WTC11 (cell line): ENCODE measurements at regions not wholly inside any gene's neighbourhood (a gene's known extent, or its start where the extent isn't known, plus 50 kb on each side); places are given as distances from the start of the nearest gene placed in this dataset.

Source experiments
- ATAC-seq: fragments of 200-7000 bp; cut with Tn5 transposase; 2 replicates; pipeline ENCODE4 v1.10.0; 2021; ENCODE audit warnings: mild to moderate bottlenecking, moderate library complexity
- CTCF ChIA-PET: fragments of 300-600 bp; sonication (Branson Sonifier 250); formaldehyde crosslinking; loops from one replicate; lab custom pipeline; 2021; ENCODE audit warnings: antibody characterized with exemption; lab: Charles Lee
- POLR2A ChIA-PET: fragments of 350-600 bp; sonication (Branson Sonifier 250); formaldehyde crosslinking; loops from one replicate; lab custom pipeline; 2021; ENCODE audit warnings: antibody characterized with exemption; lab: Charles Lee
- DNase-seq: peaks from one replicate; pipeline ENCODE4 v3.0.0; 2021; ENCODE audit warnings: low spot score
- H3K27ac Mint-ChIP-seq: 2 replicates; pipeline ENCODE4 v1.8.0; 2021; ENCODE audit warnings: mixed read lengths
- H3K27me3 Mint-ChIP-seq: 2 replicates; pipeline ENCODE4 v1.8.0; 2021; ENCODE audit warnings: low read depth, mild to moderate bottlenecking, moderate library complexity, mixed read lengths
- H3K36me3 Mint-ChIP-seq: 2 replicates; pipeline ENCODE4 v1.8.0; 2021; ENCODE audit warnings: mixed read lengths
- H3K4me1 Mint-ChIP-seq: 2 replicates; pipeline ENCODE4 v1.8.0; 2022; ENCODE audit warnings: mixed read lengths
- H3K4me3 Mint-ChIP-seq: 2 replicates; pipeline ENCODE4 v1.8.0; 2021; ENCODE audit warnings: mild to moderate bottlenecking, moderate library complexity, mixed read lengths
- H3K9me3 Mint-ChIP-seq: 2 replicates; pipeline ENCODE4 v1.8.0; 2021; ENCODE audit warnings: mixed read lengths
- ATF1 ChIP-seq: sonication (generic); formaldehyde crosslinking; IDR thresholded peaks from 2 replicates; pipeline ENCODE4 v1.8.1; 2023; ENCODE audit warnings: mild to moderate bottlenecking, moderate library complexity, missing genetic modification reagents
- ESRRA ChIP-seq: sonication (generic); formaldehyde crosslinking; IDR thresholded peaks from 2 replicates; pipeline ENCODE4 v1.8.1; 2022; ENCODE audit warnings: mild to moderate bottlenecking, missing genetic modification reagents, borderline replicate concordance
- FOXK1 ChIP-seq: sonication (generic); formaldehyde crosslinking; IDR thresholded peaks from 2 replicates; pipeline ENCODE4 v1.8.0; 2022; ENCODE audit warnings: mild to moderate bottlenecking, moderate library complexity, missing genetic modification reagents
- FOXP1 ChIP-seq: sonication (generic); formaldehyde crosslinking; IDR thresholded peaks from 2 replicates; pipeline ENCODE4 v1.8.0; 2022; ENCODE audit warnings: missing genetic modification reagents, mild to moderate bottlenecking, moderate library complexity, borderline replicate concordance
- GABPB1 ChIP-seq: sonication (generic); formaldehyde crosslinking; IDR thresholded peaks from 2 replicates; pipeline ENCODE4 v1.8.1; 2023; ENCODE audit warnings: mild to moderate bottlenecking, missing genetic modification reagents
- IRF2 ChIP-seq: sonication (generic); formaldehyde crosslinking; IDR thresholded peaks from 2 replicates; pipeline ENCODE4 v1.8.0; 2022; ENCODE audit warnings: low read depth, missing genetic modification reagents, borderline replicate concordance
- NFYB ChIP-seq: sonication (generic); formaldehyde crosslinking; conservative IDR thresholded peaks from 2 replicates; pipeline ENCODE4 v1.8.0; 2022; ENCODE audit warnings: low read depth, missing genetic modification reagents
- NR2C2 ChIP-seq: sonication (generic); formaldehyde crosslinking; IDR thresholded peaks from 2 replicates; pipeline ENCODE4 v1.8.0; 2022; ENCODE audit warnings: mild to moderate bottlenecking, missing genetic modification reagents
- RELA ChIP-seq: sonication (generic); formaldehyde crosslinking; IDR thresholded peaks from 2 replicates; pipeline ENCODE4 v1.8.1; 2022; ENCODE audit warnings: missing genetic modification reagents, mild to moderate bottlenecking, borderline replicate concordance
- TCF7 ChIP-seq: sonication (generic); formaldehyde crosslinking; IDR thresholded peaks from 2 replicates; pipeline ENCODE4 v1.8.0; 2022; ENCODE audit warnings: mild to moderate bottlenecking, low read depth, missing genetic modification reagents, moderate library complexity
- TEAD1 ChIP-seq: sonication (generic); formaldehyde crosslinking; IDR thresholded peaks from 2 replicates; pipeline ENCODE4 v1.8.0; 2022; ENCODE audit warnings: mild to moderate bottlenecking, missing genetic modification reagents
- ZNF232 ChIP-seq: sonication (generic); formaldehyde crosslinking; IDR thresholded peaks from 2 replicates; pipeline ENCODE4 v1.8.0; 2022; ENCODE audit warnings: mild to moderate bottlenecking, missing genetic modification reagents
- ZNF263 ChIP-seq: sonication (generic); formaldehyde crosslinking; IDR thresholded peaks from 2 replicates; pipeline ENCODE4 v1.8.1; 2022; ENCODE audit warnings: low read depth, mild to moderate bottlenecking, moderate library complexity, missing genetic modification reagents
- TF ChIP-seq, protein P1 (sequence below): sonication (generic); formaldehyde crosslinking; IDR thresholded peaks from 2 replicates; pipeline ENCODE4 v1.8.1; 2023; ENCODE audit warnings: mild to moderate bottlenecking, missing genetic modification reagents, borderline replicate concordance
- TF ChIP-seq, protein P2 (sequence below): sonication (generic); formaldehyde crosslinking; IDR thresholded peaks from 2 replicates; pipeline ENCODE4 v1.8.1; 2022; ENCODE audit warnings: low read depth, mild to moderate bottlenecking, moderate library complexity, missing genetic modification reagents, borderline replicate concordance
- TF ChIP-seq, protein P3 (sequence below): fragments of 250-450 bp; sonication (Bioruptor Pico); conservative IDR thresholded peaks from 2 replicates; pipeline ENCODE4 v1.9.0; 2021; ENCODE audit warnings: mild to moderate bottlenecking
- TF ChIP-seq, protein P4 (sequence below): sonication (generic); formaldehyde crosslinking; IDR thresholded peaks from 2 replicates; pipeline ENCODE4 v1.8.1; 2022; ENCODE audit warnings: mild to moderate bottlenecking, moderate library complexity, missing genetic modification reagents
- TF ChIP-seq, protein P5 (sequence below): fragments of 250-450 bp; sonication (Bioruptor Pico); IDR thresholded peaks from 2 replicates; pipeline ENCODE4 v1.9.0; 2021; ENCODE audit warnings: mild to moderate bottlenecking
- TF ChIP-seq, protein P6 (sequence below): sonication (generic); formaldehyde crosslinking; IDR thresholded peaks from 2 replicates; pipeline ENCODE4 v1.8.0; 2022; ENCODE audit warnings: mild to moderate bottlenecking, missing genetic modification reagents
- TF ChIP-seq, protein P7 (sequence below): sonication (generic); formaldehyde crosslinking; IDR thresholded peaks from 2 replicates; pipeline ENCODE4 v1.8.1; 2022; ENCODE audit warnings: mild to moderate bottlenecking, missing genetic modification reagents, moderate library complexity, borderline replicate concordance

DNA sequence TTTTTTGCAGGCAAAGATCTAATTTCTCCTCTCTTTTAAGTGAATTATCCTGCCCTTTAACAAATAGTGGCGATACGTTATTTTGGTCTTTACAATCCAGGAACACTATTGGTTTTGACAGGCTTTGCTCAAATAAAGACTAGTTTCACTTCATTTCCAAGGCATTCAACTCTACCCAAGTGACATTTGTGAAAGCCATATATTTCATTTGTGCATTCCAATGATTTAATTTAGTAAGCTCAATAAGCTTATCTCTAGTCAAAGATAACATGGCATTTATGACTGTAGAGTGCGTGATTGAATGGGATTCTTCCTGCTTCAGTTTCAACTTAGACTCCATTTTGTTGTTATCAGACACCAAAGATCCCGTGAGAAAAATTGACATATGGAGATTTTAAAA, 959.8 kb downstream of the ADGRL3 start (continued):
- TF ChIP-seq, protein P1, sequence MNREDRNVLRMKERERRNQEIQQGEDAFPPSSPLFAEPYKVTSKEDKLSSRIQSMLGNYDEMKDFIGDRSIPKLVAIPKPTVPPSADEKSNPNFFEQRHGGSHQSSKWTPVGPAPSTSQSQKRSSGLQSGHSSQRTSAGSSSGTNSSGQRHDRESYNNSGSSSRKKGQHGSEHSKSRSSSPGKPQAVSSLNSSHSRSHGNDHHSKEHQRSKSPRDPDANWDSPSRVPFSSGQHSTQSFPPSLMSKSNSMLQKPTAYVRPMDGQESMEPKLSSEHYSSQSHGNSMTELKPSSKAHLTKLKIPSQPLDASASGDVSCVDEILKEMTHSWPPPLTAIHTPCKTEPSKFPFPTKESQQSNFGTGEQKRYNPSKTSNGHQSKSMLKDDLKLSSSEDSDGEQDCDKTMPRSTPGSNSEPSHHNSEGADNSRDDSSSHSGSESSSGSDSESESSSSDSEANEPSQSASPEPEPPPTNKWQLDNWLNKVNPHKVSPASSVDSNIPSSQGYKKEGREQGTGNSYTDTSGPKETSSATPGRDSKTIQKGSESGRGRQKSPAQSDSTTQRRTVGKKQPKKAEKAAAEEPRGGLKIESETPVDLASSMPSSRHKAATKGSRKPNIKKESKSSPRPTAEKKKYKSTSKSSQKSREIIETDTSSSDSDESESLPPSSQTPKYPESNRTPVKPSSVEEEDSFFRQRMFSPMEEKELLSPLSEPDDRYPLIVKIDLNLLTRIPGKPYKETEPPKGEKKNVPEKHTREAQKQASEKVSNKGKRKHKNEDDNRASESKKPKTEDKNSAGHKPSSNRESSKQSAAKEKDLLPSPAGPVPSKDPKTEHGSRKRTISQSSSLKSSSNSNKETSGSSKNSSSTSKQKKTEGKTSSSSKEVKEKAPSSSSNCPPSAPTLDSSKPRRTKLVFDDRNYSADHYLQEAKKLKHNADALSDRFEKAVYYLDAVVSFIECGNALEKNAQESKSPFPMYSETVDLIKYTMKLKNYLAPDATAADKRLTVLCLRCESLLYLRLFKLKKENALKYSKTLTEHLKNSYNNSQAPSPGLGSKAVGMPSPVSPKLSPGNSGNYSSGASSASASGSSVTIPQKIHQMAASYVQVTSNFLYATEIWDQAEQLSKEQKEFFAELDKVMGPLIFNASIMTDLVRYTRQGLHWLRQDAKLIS (CRISPR knock-in tag): no peak
- no peak for TF ChIP-seq FOXK1
- TF ChIP-seq, protein P2, sequence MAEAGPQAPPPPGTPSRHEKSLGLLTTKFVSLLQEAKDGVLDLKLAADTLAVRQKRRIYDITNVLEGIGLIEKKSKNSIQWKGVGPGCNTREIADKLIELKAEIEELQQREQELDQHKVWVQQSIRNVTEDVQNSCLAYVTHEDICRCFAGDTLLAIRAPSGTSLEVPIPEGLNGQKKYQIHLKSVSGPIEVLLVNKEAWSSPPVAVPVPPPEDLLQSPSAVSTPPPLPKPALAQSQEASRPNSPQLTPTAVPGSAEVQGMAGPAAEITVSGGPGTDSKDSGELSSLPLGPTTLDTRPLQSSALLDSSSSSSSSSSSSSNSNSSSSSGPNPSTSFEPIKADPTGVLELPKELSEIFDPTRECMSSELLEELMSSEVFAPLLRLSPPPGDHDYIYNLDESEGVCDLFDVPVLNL (CRISPR knock-in tag): no peak
- TF ChIP-seq, protein P3, sequence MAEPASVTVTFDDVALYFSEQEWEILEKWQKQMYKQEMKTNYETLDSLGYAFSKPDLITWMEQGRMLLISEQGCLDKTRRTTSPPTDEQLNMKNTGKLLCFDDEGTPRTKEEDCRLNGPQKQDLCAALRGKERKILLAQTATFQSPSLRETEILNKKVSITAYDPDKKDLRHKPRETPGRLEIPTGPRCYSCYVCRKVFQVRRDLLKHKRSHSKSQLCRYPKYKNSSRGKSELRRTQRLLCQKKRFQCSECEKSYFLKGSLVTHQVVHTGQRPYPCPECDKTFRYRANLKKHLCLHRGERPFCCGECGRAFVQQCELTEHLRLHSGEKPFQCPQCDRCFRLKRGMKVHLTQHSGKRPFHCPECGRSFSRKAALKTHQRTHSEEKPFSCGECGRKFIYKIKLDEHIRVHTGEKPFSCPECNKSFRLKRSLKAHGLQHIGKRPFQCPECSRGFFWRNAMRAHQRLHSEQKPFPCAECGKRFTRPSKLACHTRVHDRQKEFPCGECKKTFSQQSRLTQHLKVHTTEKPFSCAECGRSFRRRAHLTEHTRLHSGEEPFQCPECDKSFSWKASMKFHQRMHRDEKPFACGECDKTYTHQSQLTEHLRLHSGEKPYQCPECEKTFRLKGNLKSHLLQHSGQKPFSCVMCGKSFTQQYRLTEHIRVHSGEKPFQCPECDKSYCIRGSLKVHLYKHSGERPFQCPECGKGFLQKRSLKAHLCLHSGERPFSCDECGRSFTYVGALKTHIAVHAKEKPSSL: no peak
- no peak for TF ChIP-seq IRF2 (CRISPR knock-in tag)
- TF ChIP-seq, all 79 proteins: peak for 0

DNA sequence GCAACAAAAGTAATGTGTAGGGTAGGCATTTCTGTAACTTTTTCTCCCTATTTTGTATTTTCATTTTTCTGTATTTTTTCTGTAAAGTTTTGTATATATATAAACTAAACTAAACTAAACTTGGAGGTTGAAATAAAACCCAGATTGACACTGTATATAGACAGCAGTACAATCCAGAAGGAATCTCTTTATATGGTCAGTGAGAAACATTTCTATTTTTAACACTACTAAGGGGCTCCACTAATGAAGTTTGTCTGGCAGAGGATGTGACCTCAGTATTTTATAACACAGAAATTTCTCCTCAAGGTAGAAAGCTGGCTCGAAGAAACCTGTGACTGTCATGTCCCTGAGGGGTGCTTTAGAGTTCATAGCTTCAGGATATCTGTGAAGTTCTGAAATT, 959.2 kb downstream of the ADGRL3 start:
- Mint-ChIP-seq H3K27ac (no peak overlapping the region), H3K4me3 (no peak overlapping the region), H3K27me3 (no peaks in the 10 kb centered on the region), H3K4me1 (peaks cover under 1% of the 10 kb centered on the region; the same call in 1 of the 2 replicates), H3K9me3 (peaks cover 27% of the 10 kb centered on the region), H3K36me3 (peaks cover 3% of the 10 kb centered on the region)
- no peak for TF ChIP-seq FOXK1
- no peak for TF ChIP-seq GABPB1
- TF ChIP-seq RELA (CRISPR knock-in tag): no peak
- TF ChIP-seq TCF7 (CRISPR knock-in tag): no peak
- TF ChIP-seq, protein P4, sequence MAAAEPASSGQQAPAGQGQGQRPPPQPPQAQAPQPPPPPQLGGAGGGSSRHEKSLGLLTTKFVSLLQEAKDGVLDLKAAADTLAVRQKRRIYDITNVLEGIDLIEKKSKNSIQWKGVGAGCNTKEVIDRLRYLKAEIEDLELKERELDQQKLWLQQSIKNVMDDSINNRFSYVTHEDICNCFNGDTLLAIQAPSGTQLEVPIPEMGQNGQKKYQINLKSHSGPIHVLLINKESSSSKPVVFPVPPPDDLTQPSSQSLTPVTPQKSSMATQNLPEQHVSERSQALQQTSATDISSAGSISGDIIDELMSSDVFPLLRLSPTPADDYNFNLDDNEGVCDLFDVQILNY (CRISPR knock-in tag): no peak
- ChIA-PET CTCF (no interaction called here), POLR2A (no interaction called here)
- no peak for ATAC-seq
- no peak for DNase-seq

DNA sequence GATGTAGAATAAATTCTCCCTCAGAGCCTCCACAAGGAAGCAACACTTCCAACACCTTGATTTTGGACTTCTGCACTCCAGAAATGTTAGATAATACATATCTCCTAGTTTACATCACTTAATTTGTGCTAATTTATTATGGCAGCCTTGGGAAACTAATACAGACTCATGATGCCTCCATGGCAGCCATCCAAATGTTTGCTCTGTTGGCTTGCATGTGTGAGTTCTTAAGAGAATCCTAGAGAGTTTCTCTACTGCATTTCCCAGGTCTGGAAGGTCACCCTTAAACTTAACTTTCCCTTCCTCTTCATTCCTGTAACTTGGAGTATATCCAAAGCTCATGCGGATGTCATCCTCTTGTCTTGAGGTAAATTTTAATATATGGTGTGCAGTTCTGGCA, 956.1 kb downstream of the ADGRL3 start:
- Mint-ChIP-seq H3K27ac (no peak overlapping the region), H3K4me1 (no peaks in the 10 kb centered on the region), H3K4me3 (no peak overlapping the region), H3K27me3 (no peaks in the 10 kb centered on the region), H3K36me3 (no peaks in the 10 kb centered on the region), H3K9me3 (peaks cover 15% of the 10 kb centered on the region)
- no peak for ATAC-seq
- ChIA-PET POLR2A (no interaction called here), CTCF (no interaction called here)
- no peak for DNase-seq
- TF ChIP-seq NFYB (CRISPR knock-in tag) (no peak), ZNF232 (no peak), ESRRA (CRISPR knock-in tag) (no peak), ATF1 (no peak), NR2C2 (CRISPR knock-in tag) (no peak), TEAD1 (CRISPR knock-in tag) (no peak), ZNF263 (CRISPR knock-in tag) (no peak), RELA (CRISPR knock-in tag) (no peak), FOXP1 (CRISPR knock-in tag) (no peak)
- TF ChIP-seq, protein P5, sequence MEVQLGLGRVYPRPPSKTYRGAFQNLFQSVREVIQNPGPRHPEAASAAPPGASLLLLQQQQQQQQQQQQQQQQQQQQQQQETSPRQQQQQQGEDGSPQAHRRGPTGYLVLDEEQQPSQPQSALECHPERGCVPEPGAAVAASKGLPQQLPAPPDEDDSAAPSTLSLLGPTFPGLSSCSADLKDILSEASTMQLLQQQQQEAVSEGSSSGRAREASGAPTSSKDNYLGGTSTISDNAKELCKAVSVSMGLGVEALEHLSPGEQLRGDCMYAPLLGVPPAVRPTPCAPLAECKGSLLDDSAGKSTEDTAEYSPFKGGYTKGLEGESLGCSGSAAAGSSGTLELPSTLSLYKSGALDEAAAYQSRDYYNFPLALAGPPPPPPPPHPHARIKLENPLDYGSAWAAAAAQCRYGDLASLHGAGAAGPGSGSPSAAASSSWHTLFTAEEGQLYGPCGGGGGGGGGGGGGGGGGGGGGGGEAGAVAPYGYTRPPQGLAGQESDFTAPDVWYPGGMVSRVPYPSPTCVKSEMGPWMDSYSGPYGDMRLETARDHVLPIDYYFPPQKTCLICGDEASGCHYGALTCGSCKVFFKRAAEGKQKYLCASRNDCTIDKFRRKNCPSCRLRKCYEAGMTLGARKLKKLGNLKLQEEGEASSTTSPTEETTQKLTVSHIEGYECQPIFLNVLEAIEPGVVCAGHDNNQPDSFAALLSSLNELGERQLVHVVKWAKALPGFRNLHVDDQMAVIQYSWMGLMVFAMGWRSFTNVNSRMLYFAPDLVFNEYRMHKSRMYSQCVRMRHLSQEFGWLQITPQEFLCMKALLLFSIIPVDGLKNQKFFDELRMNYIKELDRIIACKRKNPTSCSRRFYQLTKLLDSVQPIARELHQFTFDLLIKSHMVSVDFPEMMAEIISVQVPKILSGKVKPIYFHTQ (CRISPR knock-in tag): no peak
- TF ChIP-seq, protein P6, sequence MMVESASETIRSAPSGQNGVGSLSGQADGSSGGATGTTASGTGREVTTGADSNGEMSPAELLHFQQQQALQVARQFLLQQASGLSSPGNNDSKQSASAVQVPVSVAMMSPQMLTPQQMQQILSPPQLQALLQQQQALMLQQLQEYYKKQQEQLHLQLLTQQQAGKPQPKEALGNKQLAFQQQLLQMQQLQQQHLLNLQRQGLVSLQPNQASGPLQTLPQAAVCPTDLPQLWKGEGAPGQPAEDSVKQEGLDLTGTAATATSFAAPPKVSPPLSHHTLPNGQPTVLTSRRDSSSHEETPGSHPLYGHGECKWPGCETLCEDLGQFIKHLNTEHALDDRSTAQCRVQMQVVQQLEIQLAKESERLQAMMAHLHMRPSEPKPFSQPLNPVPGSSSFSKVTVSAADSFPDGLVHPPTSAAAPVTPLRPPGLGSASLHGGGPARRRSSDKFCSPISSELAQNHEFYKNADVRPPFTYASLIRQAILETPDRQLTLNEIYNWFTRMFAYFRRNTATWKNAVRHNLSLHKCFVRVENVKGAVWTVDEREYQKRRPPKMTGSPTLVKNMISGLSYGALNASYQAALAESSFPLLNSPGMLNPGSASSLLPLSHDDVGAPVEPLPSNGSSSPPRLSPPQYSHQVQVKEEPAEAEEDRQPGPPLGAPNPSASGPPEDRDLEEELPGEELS (CRISPR knock-in tag): no peak
- TF ChIP-seq, protein P7, sequence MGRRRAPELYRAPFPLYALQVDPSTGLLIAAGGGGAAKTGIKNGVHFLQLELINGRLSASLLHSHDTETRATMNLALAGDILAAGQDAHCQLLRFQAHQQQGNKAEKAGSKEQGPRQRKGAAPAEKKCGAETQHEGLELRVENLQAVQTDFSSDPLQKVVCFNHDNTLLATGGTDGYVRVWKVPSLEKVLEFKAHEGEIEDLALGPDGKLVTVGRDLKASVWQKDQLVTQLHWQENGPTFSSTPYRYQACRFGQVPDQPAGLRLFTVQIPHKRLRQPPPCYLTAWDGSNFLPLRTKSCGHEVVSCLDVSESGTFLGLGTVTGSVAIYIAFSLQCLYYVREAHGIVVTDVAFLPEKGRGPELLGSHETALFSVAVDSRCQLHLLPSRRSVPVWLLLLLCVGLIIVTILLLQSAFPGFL (CRISPR knock-in tag): no peak
